PFSK-1 (cell line): ENCODE measurements at regions not wholly inside any gene's neighbourhood (a gene's known extent, or its start where the extent isn't known, plus 50 kb on each side); places are given as distances from the start of the nearest gene placed in this dataset.

Experiments used
- FOXP2 ChIP-seq: optimal IDR thresholded peaks from 2 replicates; pipeline ENCODE3; 2011; ENCODE audit warnings: borderline replicate concordance, control low read depth, inconsistent platforms; ENCODE audit not compliant: insufficient read depth; ENCODE audit errors: extremely low read length, extremely low read depth
- POLR2AphosphoS5 ChIP-seq: IDR thresholded peaks from 2 replicates; pipeline ENCODE4 v1.6.1; 2012; ENCODE audit warnings: low read depth, mild to moderate bottlenecking, control low read depth, low read length, moderate library complexity
- REST ChIP-seq, 2 experiments: IDR thresholded peaks; 2 replicates each; pipeline versions ENCODE4 v1.6.1 to v1.8.0; 2011 to 2012; ENCODE audit warnings: low read depth in 2 of 2, low read length in 2 of 2, control low read depth in 1 of 2, inconsistent platforms in 1 of 2, mild to moderate bottlenecking in 1 of 2, moderate library complexity in 1 of 2; ENCODE audit not compliant: insufficient read depth in 1 of 2
- SIN3A ChIP-seq: IDR thresholded peaks from 2 replicates; pipeline ENCODE4 v1.6.1; 2012; ENCODE audit warnings: mild to moderate bottlenecking, low read length, moderate library complexity, borderline replicate concordance; ENCODE audit not compliant: insufficient read depth
- TAF1 ChIP-seq: IDR thresholded peaks from 2 replicates; pipeline ENCODE4 v1.6.1; 2012; ENCODE audit warnings: low read length, control low read depth, borderline replicate concordance; ENCODE audit not compliant: insufficient read depth

GRCh38 chr7:120079704-120080103, 193.3 kb upstream of the KCND2 start:
- TF ChIP-seq SIN3A (no peak), REST (IDR thresholded peaks at IDR 0.05; ENCODE audit: insufficient read depth in 1 of 2, low read depth in 2 of 2, low read length in 2 of 2) (no peak), POLR2AphosphoS5 (no peak), TAF1 (no peak), FOXP2 (no peak)

GRCh38 chr7:120089968-120090367, 183.0 kb upstream of the KCND2 start:
- TF ChIP-seq TAF1 (no peak), REST (IDR thresholded peaks at IDR 0.05; ENCODE audit: insufficient read depth in 1 of 2, low read depth in 2 of 2, low read length in 2 of 2) (no peak), SIN3A (no peak), POLR2AphosphoS5 (no peak), FOXP2 (no peak)

- TF ChIP-seq FOXP2: no peak
- no peak for TF ChIP-seq REST (IDR thresholded peaks at IDR 0.05; ENCODE audit: insufficient read depth in 1 of 2, low read depth in 2 of 2, low read length in 2 of 2)
- no peak for TF ChIP-seq POLR2AphosphoS5
- no peak for TF ChIP-seq TAF1
- TF ChIP-seq SIN3A: no peak
These were observed 181.2 kb upstream of the KCND2 start for GRCh38 chr7:120091807-120092206.

GRCh38 chr7:120097020-120097419, 176.0 kb upstream of the KCND2 start:
- TF ChIP-seq REST (IDR thresholded peaks at IDR 0.05; ENCODE audit: insufficient read depth in 1 of 2, low read depth in 2 of 2, low read length in 2 of 2): no peak
- no peak for TF ChIP-seq FOXP2
- no peak for TF ChIP-seq TAF1

GRCh38 chr7:120097774-120098173, 175.2 kb upstream of the KCND2 start:
- TF ChIP-seq FOXP2 (no peak), SIN3A (no peak), POLR2AphosphoS5 (no peak)
